ENCODE measurements at regions not wholly inside any gene's neighbourhood (a gene's known extent, or its start where the extent isn't known, plus 50 kb on each side); places are given as distances from the start of the nearest gene placed in this dataset.
"Not testable (repeated sequence)": the region's sequence is repeated elsewhere in the genome, so short reads cannot be mapped to it uniquely, and the experiment has no call there.

- DNase-seq (ENCODE audit: low read depth), result no peak
- no peak overlapping the region for H3K4me3 ChIP-seq (ENCODE audit: low read depth, low read length)
Measured at GRCh38 chr2:136310797-136311603, 193.1 kb upstream of the CXCR4 start.

GRCh38 chr2:136310005-136310495 is 192.1 kb upstream of the CXCR4 start:
- H3K4me3 ChIP-seq (ENCODE audit: low read depth, low read length), result no peak overlapping the region
- no peak for DNase-seq (ENCODE audit: low read depth)

DNA sequence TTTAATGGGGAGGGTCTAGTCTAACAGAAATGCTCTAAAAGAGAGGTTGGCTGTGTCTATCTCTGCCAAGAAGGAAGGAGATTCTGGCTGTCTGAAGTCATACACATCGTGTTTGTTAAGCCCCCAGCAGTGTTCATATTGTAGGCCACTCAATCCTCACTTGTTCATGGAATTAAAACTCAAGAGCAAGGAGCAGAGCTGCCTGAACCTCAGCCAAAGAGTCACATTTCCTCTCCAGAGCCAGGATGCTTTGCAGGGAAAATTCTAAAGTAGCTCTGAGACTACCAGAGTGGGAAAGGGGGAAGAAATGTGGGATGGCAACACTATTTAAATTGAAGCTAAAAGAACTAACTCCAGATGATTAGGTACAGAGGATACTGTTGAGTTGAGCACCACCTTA is 190.7 kb upstream of the CXCR4 start:
- DNase-seq (ENCODE audit: low read depth), result no peak
- H3K4me3 ChIP-seq (ENCODE audit: low read depth, low read length), result no peak overlapping the region

DNA sequence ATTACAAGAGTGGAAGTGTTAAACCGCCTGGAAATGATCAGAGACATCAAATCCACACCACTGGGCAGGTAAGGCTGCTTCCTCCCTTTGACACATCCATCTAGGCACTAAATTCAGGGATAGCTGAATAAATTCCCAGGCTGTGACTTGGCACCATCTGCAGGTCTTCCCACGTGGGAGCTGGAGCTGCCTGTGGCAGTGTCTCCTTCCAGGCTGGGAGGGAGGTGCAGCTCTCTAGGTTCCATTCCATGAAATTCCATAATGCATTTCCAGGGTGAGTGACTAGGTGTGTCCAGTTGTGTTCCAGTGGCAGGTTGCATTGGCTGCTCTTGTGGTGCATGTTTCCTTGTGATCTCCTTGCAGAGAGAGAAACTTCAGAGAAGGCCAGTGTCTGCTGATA is 188.9 kb upstream of the CXCR4 start:
- H3K4me3 ChIP-seq (ENCODE audit: low read depth, low read length), result no peak overlapping the region
- no peak for DNase-seq (ENCODE audit: low read depth)

DNA sequence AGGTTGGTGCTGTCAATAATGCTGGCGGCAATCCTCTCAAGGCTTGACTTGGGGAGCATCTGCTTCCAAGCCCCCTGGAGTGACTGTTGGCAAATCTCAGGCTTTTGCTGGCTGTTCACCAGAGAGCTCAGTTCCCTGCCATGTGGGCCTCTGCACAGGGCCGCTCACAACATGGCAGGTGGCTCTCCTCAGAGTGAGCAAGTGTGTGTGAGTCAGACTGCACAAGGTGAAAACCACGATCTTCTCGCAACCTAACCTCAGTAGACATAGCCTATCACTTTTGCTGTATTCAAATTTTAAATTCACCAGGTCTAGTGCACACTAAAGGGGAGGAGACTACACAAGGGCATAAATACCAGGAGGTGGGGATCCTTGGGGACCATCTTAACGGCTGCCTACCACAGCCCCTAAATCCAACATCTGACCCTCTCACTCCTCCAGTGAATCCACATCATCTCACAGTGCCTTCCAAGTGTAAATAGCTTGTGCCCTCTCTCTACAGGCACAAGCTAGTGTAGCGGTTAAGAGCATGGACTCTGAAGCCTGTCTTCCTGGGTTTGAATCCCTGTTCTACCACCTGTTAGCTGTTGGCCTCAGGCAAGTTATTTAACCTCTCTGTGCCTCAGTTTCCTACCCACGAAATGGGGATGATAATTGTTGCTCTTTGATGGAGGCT is 187.7 kb upstream of the CXCR4 start:
- H3K4me3 ChIP-seq (ENCODE audit: low read depth, low read length), result no peak overlapping the region
- DNase-seq (ENCODE audit: low read depth), result no peak

DNA sequence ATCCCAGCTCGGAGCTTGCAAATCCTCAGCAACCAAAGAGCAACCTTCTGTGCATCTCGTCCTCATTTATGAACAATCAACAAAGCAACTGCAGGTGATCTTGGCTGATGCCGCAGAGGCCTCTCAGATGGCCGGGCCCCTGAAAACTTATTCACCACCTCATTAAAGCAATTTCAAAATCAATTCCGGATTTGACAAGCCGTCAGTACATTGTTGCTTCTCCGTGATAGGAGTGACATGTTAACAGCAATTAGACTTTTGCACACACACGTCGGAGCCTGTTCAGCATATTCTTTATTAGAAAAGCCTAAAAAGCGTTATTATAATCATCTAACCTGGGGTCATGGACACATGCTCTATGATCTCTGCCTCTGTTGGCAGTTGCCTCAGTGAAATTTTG is 183.1 kb upstream of the CXCR4 start:
- no peak for DNase-seq (ENCODE audit: low read depth)
- no peak overlapping the region for H3K4me3 ChIP-seq (ENCODE audit: low read depth, low read length)

DNA sequence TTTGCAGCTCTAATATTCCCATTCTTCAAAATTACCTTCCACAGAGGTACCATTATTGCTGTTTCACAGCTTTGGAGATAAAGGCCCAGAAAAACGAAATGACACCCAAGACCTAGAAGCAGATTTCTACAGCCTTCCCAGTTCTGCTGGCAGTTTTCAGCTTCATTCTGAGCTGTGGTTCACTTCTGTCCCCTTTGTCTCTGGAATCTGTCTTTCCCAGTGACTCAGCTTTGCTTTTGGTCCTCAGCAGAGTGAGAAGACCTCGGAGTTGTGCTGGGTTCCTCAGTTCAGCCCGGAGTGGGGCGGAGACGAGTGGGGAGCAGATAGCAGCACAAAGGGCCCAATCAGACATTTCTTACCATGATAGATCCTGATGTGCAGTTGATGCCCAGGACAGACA is 180.7 kb upstream of the CXCR4 start:
- no peak overlapping the region for H3K4me3 ChIP-seq (ENCODE audit: low read depth, low read length)
- no peak for DNase-seq (ENCODE audit: low read depth)

DNA sequence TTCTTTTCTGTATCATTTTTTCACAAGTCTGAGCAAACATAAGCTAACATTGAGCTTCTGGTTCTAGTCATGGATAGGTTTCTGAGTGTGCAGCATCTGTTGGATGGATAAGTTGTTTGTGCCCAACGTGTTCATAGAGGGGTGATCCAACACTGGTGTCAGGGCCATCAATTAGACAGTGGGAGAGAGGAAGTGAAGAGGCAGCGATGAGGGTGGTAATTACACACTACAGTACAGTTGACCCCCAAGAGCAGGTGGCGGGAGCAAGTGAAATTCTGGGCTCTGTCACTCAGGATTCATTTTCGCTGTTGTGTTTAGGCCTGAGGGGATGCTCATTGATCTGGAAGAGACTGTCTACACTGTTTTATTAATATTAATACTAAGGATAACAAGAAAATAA is 180.0 kb upstream of the CXCR4 start:
- no peak overlapping the region for H3K4me3 ChIP-seq (ENCODE audit: low read depth, low read length)
- no peak for DNase-seq (ENCODE audit: low read depth)

DNA sequence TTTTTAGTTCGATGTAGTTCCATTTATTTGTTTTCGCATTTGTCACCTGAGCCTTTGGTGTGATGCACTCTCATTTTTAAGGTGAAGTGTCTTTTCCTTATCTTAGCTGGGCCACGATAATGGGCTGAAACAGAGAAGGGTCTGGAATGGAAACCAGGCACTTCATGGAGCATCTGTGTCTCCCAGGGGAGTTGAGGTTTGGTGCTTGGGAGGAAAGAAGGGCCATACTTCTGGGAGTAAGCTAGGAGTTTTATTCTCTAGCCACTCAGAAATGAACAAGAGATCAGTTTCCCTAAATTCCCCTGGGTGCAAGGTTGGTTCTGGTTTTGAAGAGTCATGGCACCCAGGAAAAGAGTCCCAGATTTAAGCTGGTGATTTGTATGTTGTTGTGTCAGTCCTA is 179.4 kb upstream of the CXCR4 start:
- DNase-seq (ENCODE audit: low read depth), result no peak
- no peak overlapping the region for H3K4me3 ChIP-seq (ENCODE audit: low read depth, low read length)

GRCh38 chr2:136295168-136295567 is 177.2 kb upstream of the CXCR4 start:
- no peak for DNase-seq (ENCODE audit: low read depth)
- H3K4me3 ChIP-seq (ENCODE audit: low read depth, low read length), result no peak overlapping the region

DNA sequence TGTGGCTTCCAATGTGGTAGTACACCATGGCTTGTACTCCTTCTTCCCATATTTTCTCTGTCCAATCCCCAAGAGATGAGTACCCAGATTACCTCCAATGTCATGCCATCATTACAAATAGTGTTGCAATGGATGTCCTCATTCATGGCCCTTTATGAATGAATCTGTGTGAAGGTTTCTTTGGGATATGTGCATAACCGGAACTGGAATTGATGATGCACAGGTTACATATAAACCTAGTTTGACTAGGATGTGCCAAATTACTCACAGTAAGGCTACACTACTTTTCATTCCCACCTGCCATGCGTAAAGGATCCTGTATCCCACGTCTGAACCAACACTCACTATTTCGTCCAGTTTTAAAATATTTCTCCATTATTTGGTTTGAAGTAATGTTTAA is 173.9 kb upstream of the CXCR4 start:
- H3K4me3 ChIP-seq (ENCODE audit: low read depth, low read length), result no peak overlapping the region

GRCh38 chr2:136290326-136290725 is 172.4 kb upstream of the CXCR4 start:
- DNase-seq (ENCODE audit: low read depth), result no peak
- no peak overlapping the region for H3K4me3 ChIP-seq (ENCODE audit: low read depth, low read length)

More for the DNA sequence above, 173.9 kb upstream of the CXCR4 start:
- no peak for DNase-seq (ENCODE audit: low read depth)

DNA sequence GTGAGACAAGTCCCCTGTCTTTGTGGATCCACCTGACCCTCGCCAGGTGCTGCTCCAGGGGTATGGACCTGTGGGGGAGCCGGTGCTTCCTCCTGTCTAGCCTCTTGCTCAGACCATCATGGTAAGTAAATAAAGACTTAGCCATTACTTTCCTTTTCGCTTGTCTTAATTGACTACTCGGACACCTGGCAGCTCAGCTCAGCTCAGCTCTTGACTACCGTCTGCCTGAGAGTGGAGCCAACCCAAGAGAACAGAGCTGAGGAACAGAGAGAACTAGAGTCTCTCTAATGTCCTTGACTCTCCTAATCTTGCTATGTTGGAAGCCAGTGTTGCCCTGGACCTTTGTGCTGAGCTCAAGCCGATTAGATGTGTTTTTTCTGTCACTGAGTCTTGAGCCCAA is 170.3 kb upstream of the CXCR4 start:
- no peak overlapping the region for H3K4me3 ChIP-seq (ENCODE audit: low read depth, low read length)
- no peak for DNase-seq (ENCODE audit: low read depth)

DNA sequence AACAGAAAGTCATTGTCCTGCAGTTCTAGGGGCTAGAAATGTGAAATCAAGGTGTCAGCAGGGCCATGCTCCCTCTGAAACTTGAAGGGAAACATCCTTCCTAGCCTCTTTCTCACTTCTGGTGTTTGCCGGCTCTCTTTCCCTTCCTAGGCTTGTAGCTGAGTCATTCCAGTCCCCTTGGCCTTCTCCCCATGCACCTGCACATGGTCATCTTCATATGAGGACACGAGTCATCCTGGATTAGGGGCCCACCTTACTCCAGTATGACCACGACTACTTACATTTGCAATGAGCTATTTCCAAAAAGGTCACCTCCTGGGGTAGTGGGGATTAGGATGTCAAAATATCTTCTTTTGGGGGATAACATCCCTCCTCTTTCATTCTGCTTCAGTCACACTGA is 168.5 kb upstream of the CXCR4 start:
- H3K4me3 ChIP-seq (ENCODE audit: low read depth, low read length), result no peak overlapping the region
- DNase-seq (ENCODE audit: low read depth), result no peak

DNA sequence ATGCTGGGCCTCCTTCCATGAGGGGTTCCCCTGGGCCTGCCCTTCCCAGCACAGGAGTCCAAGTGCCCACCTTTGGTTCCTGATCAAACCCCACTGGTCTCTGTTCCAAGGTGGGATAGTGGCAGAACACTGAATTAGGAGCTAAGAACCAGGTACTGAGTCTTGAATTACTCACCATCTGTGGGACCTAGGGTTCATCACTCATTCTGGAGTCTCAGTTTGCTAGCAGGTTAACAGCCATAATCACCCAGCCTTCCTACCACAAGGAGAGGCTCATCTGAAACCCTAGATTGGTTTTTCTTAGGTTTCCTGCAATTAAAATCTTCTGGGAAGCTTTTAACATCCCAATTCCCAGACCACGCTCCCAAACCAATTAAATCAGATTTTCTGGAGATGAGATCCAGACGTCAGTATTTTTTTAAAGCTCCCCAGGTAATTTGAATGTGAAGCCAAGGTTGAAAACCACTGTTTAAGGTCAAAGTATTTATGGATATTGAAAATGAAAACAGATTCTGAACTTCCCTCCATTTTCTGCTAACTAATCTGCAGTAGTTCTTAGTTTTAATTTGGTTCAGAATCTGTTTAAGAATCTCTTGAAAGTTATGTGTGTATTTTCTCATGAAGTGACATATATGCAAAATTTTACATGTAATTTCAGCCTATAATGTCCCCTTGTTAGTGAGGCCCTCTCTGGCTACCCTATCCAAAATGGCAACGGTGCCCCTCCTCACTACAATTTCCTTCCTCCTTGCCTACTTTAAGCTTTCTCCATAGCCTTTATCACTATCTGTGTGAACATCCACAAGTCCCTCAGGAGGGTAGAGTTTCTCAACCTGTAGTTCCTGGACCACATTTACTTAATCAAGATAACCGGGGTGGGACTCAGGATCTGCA is 166.5 kb upstream of the CXCR4 start:
- no peak overlapping the region for H3K4me3 ChIP-seq (ENCODE audit: low read depth, low read length)
- DNase-seq (ENCODE audit: low read depth), result no peak

GRCh38 chr2:136282251-136282650 is 164.3 kb upstream of the CXCR4 start:
- no peak for DNase-seq (ENCODE audit: low read depth)
- H3K4me3 ChIP-seq (ENCODE audit: low read depth, low read length), result no peak overlapping the region

- no peak for DNase-seq (ENCODE audit: low read depth)
- H3K4me3 ChIP-seq (ENCODE audit: low read depth, low read length), result no peak overlapping the region
Measured at GRCh38 chr2:136281281-136282114, 163.5 kb upstream of the CXCR4 start.

- not testable (repeated sequence) for DNase-seq (ENCODE audit: low read depth); H3K4me3 ChIP-seq (ENCODE audit: low read depth, low read length)
Measured at GRCh38 chr2:136266346-136266745, 148.4 kb upstream of the CXCR4 start.

DNA sequence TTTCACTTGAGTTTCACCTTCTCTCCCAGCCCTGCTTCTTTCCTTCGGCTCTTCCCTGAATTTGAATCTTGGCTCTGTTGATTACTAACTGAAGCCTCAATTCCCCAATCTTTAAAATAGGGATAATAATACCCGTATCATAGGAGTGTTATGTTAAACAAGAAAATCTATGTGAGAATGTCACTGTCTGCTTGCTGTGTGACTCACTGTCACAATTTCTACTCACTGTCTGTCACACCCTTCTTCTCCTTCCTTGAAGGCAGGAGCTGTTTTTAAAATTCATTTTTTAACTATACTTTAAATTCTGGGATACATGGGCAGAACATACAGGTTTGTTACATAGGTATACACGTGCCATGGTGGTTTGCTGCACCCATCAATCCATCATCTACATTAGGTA is 141.6 kb upstream of the CXCR4 start:
- no peak overlapping the region for H3K4me3 ChIP-seq (ENCODE audit: low read depth, low read length)
- no peak for DNase-seq (ENCODE audit: low read depth)
